ENCODE measurements at regions not wholly inside any gene's neighbourhood (a gene's known extent, or its start where the extent isn't known, plus 50 kb on each side); places are given as distances from the start of the nearest gene placed in this dataset.

GRCh38 chr6:43972179-43972912, 154.9 kb downstream of the MRPL14 start:
- H3K4me3 ChIP-seq: no peak overlapping the region
- H3K36me3 ChIP-seq (ENCODE audit: low read depth): no peaks in the 10 kb centered on the region
- H4K20me1 ChIP-seq (ENCODE audit: insufficient read depth): no peaks in the 10 kb centered on the region
- no peaks in the 10 kb centered on the region for H3K27me3 ChIP-seq (ENCODE audit: insufficient read depth, low read depth)
- no peaks in the 10 kb centered on the region for H3K9me2 ChIP-seq (ENCODE audit: insufficient read depth)
- no peak overlapping the region for H3K4me2 ChIP-seq
- ChIA-PET POLR2A (ENCODE audit: unreplicated experiment) (no interaction called here), CTCF (no interaction called here)
- H3K27ac ChIP-seq: no peak overlapping the region
- H2AFZ ChIP-seq: no peak overlapping the region
- no peak for DNase-seq
- no peaks in the 10 kb centered on the region; the same call in 1 of the 2 replicates for H3F3A ChIP-seq (ENCODE audit: insufficient read depth, low read depth)
- intact Hi-C loops (cut with micrococcal nuclease; ENCODE audit: unreplicated experiment): no loop called here
- TF ChIP-seq EZH2 (IDR thresholded peaks at IDR 0.05; ENCODE audit: low read depth) (no peak), CTCF (conservative IDR thresholded peaks at IDR 0.05) (no peak)
- peaks cover 11% of the 10 kb centered on the region for H3K9me3 ChIP-seq (ENCODE audit: insufficient read depth, low read depth)
- H3K4me1 ChIP-seq (replicated peaks; ENCODE audit: insufficient read depth): peaks cover 13% of the 10 kb centered on the region
- no TSS peak for BruUV-seq (replicated peaks)
- no peaks in the 10 kb centered on the region for H3K79me2 ChIP-seq (ENCODE audit: low read depth)

- CTCF ChIA-PET: interaction anchor here (1.0 kb wide), 1 partner anchor 247 kb away, joined by 3 read pairs; no protein-coding TSS in a partner anchor
- intact Hi-C loops (cut with micrococcal nuclease; ENCODE audit: unreplicated experiment): no loop called here
- no peak overlapping the region for H3K4me3 ChIP-seq
- no peak overlapping the region for H2AFZ ChIP-seq
- no peak for DNase-seq
- H3K36me3 ChIP-seq (ENCODE audit: low read depth): no peaks in the 10 kb centered on the region
- no peak for TF ChIP-seq EZH2 (IDR thresholded peaks at IDR 0.05; ENCODE audit: low read depth)
- no peak for TF ChIP-seq CTCF (conservative IDR thresholded peaks at IDR 0.05)
- H3K27me3 ChIP-seq (ENCODE audit: insufficient read depth, low read depth): no peaks in the 10 kb centered on the region
- H3F3A ChIP-seq (ENCODE audit: insufficient read depth, low read depth): no peaks in the 10 kb centered on the region; the same call in 1 of the 2 replicates
- peaks cover 11% of the 10 kb centered on the region for H3K9me3 ChIP-seq (ENCODE audit: insufficient read depth, low read depth)
- POLR2A ChIA-PET (ENCODE audit: unreplicated experiment): no interaction called here
- BruUV-seq (replicated peaks): no TSS peak
- no peak overlapping the region for H3K27ac ChIP-seq
- H3K4me1 ChIP-seq (replicated peaks; ENCODE audit: insufficient read depth): peaks cover 13% of the 10 kb centered on the region
- no peaks in the 10 kb centered on the region for H3K9me2 ChIP-seq (ENCODE audit: insufficient read depth)
- H4K20me1 ChIP-seq (ENCODE audit: insufficient read depth): no peaks in the 10 kb centered on the region
- H3K79me2 ChIP-seq (ENCODE audit: low read depth): no peaks in the 10 kb centered on the region
- H3K4me2 ChIP-seq: no peak overlapping the region
These were observed 155.5 kb downstream of the MRPL14 start for GRCh38 chr6:43971776-43972126.

- no peaks in the 10 kb centered on the region for H3K9me2 ChIP-seq (ENCODE audit: insufficient read depth)
- H3K4me3 ChIP-seq: no peak overlapping the region
- H3K4me1 ChIP-seq (replicated peaks; ENCODE audit: insufficient read depth): peaks cover 13% of the 10 kb centered on the region
- ChIA-PET POLR2A (ENCODE audit: unreplicated experiment) (no interaction called here), CTCF (interaction anchor here (1.0 kb wide), 1 partner anchor 246 kb away, joined by 3 read pairs; no protein-coding TSS in a partner anchor)
- H3K27ac ChIP-seq: no peak overlapping the region
- no peak overlapping the region for H2AFZ ChIP-seq
- DNase-seq: peak in 1 of 2 experiments; percentile 52
- H3K79me2 ChIP-seq (ENCODE audit: low read depth): no peaks in the 10 kb centered on the region
- peaks cover 7% of the 10 kb centered on the region for H3K9me3 ChIP-seq (ENCODE audit: insufficient read depth, low read depth)
- TF ChIP-seq EZH2 (IDR thresholded peaks at IDR 0.05; ENCODE audit: low read depth) (no peak), CTCF (conservative IDR thresholded peaks at IDR 0.05) (no peak)
- no peak overlapping the region for H3K4me2 ChIP-seq
- no peaks in the 10 kb centered on the region for H4K20me1 ChIP-seq (ENCODE audit: insufficient read depth)
- intact Hi-C loops (cut with micrococcal nuclease; ENCODE audit: unreplicated experiment): no loop called here
- BruUV-seq (replicated peaks): no TSS peak
- H3K36me3 ChIP-seq (ENCODE audit: low read depth): no peaks in the 10 kb centered on the region
- H3K27me3 ChIP-seq (ENCODE audit: insufficient read depth, low read depth): no peaks in the 10 kb centered on the region
- H3F3A ChIP-seq (ENCODE audit: insufficient read depth, low read depth): no peaks in the 10 kb centered on the region; the same call in 1 of the 2 replicates
These were observed 156.1 kb downstream of the MRPL14 start for GRCh38 chr6:43970913-43971775.

All from PC-9 (cell line).